Upper lobe of left lung (tissue), 4 donors: ENCODE measurements at regions not wholly inside any gene's neighbourhood (a gene's known extent, or its start where the extent isn't known, plus 50 kb on each side); places are given as distances from the start of the nearest gene placed in this dataset.

Experiments used
- EP300 ChIP-seq, 4 donors: sonication (generic); formaldehyde crosslinking; IDR thresholded peaks; one replicate each; pipeline ENCODE4 v1.5.1; 2017; ENCODE audit warnings: antibody characterized with exemption in 4 of 4, control low read depth in 2 of 4
- TF ChIP-seq, protein P1 (sequence below), 6 experiments: fragments of 450-650 bp in 4 of 6; fragments of 200-600 bp in 2 of 6; sonication (generic) in 2 of 6; IDR thresholded peaks; one replicate each; pipeline ENCODE4 v1.5.1; 2016 to 2019; ENCODE audit warnings: antibody characterized with exemption in 6 of 6

DNA sequence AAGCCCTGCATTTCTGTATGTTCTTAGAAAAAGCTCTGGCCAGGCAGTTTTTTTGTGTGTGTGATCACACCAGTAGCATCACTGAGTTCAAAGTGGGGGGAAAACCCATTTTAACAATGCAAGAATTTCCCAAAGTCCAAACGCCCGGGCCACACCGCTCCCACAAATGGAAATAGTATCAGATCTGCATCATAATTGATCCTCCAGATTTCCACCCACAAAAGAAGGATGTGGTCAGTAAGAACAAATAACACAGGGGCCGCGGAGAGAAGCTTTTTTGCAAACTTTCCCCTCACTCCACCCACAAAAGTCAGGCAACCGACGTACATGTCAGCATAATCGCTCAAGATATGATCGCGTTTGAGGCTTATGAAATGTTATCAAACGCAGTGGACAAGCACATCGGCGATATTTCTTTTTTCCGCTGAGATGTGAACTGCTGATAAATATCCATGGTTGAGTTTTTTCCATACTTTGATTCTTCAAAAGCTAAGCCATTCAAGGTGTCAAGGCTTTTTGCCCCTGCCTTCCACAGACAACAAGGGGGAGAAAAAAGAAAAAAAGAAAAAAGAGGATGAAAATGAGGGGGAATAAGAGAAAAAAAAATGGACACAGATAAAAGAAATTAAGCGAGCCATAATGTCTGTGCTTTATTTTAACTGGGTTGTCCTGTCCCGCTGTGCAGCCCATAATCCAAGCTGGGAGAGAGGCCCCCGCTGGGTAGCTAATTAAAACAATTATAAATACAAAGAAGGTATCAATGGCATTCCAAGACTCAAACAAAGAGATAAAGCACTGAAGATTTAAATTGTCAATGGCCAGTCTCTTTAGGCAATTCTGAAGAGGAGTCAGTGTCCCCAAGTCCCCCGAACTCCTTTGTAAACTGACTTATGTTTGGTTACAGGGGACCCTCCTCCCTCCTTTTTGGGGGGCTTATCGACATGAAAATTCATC lies 143.5 kb downstream of the ZFP64 start:
- TF ChIP-seq EP300 (IDR thresholded peaks at IDR 0.05), result no peak
- TF ChIP-seq, protein P1, sequence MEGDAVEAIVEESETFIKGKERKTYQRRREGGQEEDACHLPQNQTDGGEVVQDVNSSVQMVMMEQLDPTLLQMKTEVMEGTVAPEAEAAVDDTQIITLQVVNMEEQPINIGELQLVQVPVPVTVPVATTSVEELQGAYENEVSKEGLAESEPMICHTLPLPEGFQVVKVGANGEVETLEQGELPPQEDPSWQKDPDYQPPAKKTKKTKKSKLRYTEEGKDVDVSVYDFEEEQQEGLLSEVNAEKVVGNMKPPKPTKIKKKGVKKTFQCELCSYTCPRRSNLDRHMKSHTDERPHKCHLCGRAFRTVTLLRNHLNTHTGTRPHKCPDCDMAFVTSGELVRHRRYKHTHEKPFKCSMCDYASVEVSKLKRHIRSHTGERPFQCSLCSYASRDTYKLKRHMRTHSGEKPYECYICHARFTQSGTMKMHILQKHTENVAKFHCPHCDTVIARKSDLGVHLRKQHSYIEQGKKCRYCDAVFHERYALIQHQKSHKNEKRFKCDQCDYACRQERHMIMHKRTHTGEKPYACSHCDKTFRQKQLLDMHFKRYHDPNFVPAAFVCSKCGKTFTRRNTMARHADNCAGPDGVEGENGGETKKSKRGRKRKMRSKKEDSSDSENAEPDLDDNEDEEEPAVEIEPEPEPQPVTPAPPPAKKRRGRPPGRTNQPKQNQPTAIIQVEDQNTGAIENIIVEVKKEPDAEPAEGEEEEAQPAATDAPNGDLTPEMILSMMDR (IDR thresholded peaks at IDR 0.05), result no peak
